Suppressor macrophage (primary cell): ENCODE measurements at regions not wholly inside any gene's neighbourhood (a gene's known extent, or its start where the extent isn't known, plus 50 kb on each side); places are given as distances from the start of the nearest gene placed in this dataset.
A peak's percentile ranks its signal among the peaks of the same experiment; 100 is the strongest.

ENCODE experiments used
- DNase-seq, 4 experiments: peaks; one replicate each; pipeline ENCODE4 v3.0.0-alpha.2; 2020 to 2022

GRCh38 chr13:53150568-53150967, 122.0 kb downstream of the OLFM4 start:
- no peak for DNase-seq

GRCh38 chr13:53151336-53152056, 122.9 kb downstream of the OLFM4 start:
- peak; percentile 46 to 59 (median 50) for DNase-seq

GRCh38 chr13:53152057-53152421, 123.4 kb downstream of the OLFM4 start:
- DNase-seq: no peak

GRCh38 chr13:53158201-53158600, 129.6 kb downstream of the OLFM4 start:
- DNase-seq: no peak

- no peak for DNase-seq
Measured at GRCh38 chr13:53159431-53159830, 130.8 kb downstream of the OLFM4 start.

GRCh38 chr13:53160211-53160610, 131.6 kb downstream of the OLFM4 start:
- DNase-seq: no peak

- DNase-seq: no peak
Measured at GRCh38 chr13:53161251-53161650, 132.6 kb downstream of the OLFM4 start.

- no peak for DNase-seq
Measured at GRCh38 chr13:53165261-53165660, 136.6 kb downstream of the OLFM4 start.

GRCh38 chr13:53167561-53167960, 138.9 kb downstream of the OLFM4 start:
- DNase-seq: no peak

GRCh38 chr13:53170910-53171309, 142.3 kb downstream of the OLFM4 start:
- no peak for DNase-seq

- no peak for DNase-seq
Measured at GRCh38 chr13:53174545-53174944, 145.9 kb downstream of the OLFM4 start.

- no peak for DNase-seq
Measured at GRCh38 chr13:53180684-53181083, 152.1 kb downstream of the OLFM4 start.

- no peak for DNase-seq
Measured at GRCh38 chr13:53182724-53183123, 154.1 kb downstream of the OLFM4 start.

GRCh38 chr13:53188120-53188519, 159.5 kb downstream of the OLFM4 start:
- no peak for DNase-seq

GRCh38 chr13:53189162-53189561, 160.5 kb downstream of the OLFM4 start:
- DNase-seq: no peak

- DNase-seq: no peak
Measured at GRCh38 chr13:53191091-53191490, 162.5 kb downstream of the OLFM4 start.

GRCh38 chr13:53197424-53197823, 168.8 kb downstream of the OLFM4 start:
- DNase-seq: no peak

GRCh38 chr13:53198017-53198416, 169.4 kb downstream of the OLFM4 start:
- peak in 1 of 4 experiments; percentile 1 for DNase-seq

GRCh38 chr13:53198736-53199135, 170.1 kb downstream of the OLFM4 start:
- no peak for DNase-seq

GRCh38 chr13:53200075-53200474, 171.5 kb downstream of the OLFM4 start:
- DNase-seq: no peak

GRCh38 chr13:53200498-53201453, 172.2 kb downstream of the OLFM4 start:
- peak; percentile 52 to 77 (median 66) for DNase-seq

GRCh38 chr13:53201454-53202225, 173.0 kb downstream of the OLFM4 start:
- DNase-seq: peak in 2 of 4 experiments; percentile 1 to 4

- no peak for DNase-seq
Measured at GRCh38 chr13:53204598-53204997, 176.0 kb downstream of the OLFM4 start.
